HG02870 (cell line): ENCODE measurements at regions not wholly inside any gene's neighbourhood (a gene's known extent, or its start where the extent isn't known, plus 50 kb on each side); places are given as distances from the start of the nearest gene placed in this dataset.
"Not testable (repeated sequence)": the region's sequence is repeated elsewhere in the genome, so short reads cannot be mapped to it uniquely, and the experiment has no call there.

Source experiments
- ATAC-seq: cut with Tn5 transposase; IDR thresholded peaks from one replicate; pipeline ENCODE4 v1.9.1; 2021; ENCODE audit warnings: mild to moderate bottlenecking, moderate library complexity; ENCODE audit not compliant: unreplicated experiment

GRCh38 chr13:44146138-44146537 lies 227.5 kb upstream of the SERP2 start:
- ATAC-seq = no peak

- no peak for ATAC-seq
Observed at GRCh38 chr13:44147233-44147632, 226.4 kb upstream of the SERP2 start.

GRCh38 chr13:44147648-44148047 lies 226.0 kb upstream of the SERP2 start:
- no peak for ATAC-seq

- ATAC-seq = no peak
Observed at GRCh38 chr13:44148159-44148914, 225.3 kb upstream of the SERP2 start.

GRCh38 chr13:44149231-44149630 lies 224.4 kb upstream of the SERP2 start:
- not testable (repeated sequence) for ATAC-seq

- ATAC-seq = no peak
Observed at GRCh38 chr13:44149821-44150220, 223.8 kb upstream of the SERP2 start.

- no peak for ATAC-seq
Observed at GRCh38 chr13:44151474-44151873, 222.2 kb upstream of the SERP2 start.

- ATAC-seq = no peak
Observed at GRCh38 chr13:44153496-44153895, 220.1 kb upstream of the SERP2 start.

- ATAC-seq = no peak
Observed at GRCh38 chr13:44155422-44156293, 218.0 kb upstream of the SERP2 start.

GRCh38 chr13:44156294-44156658 lies 217.3 kb upstream of the SERP2 start:
- no peak for ATAC-seq

GRCh38 chr13:44157606-44158005 lies 216.0 kb upstream of the SERP2 start:
- no peak for ATAC-seq

GRCh38 chr13:44158098-44158521 lies 215.5 kb upstream of the SERP2 start:
- ATAC-seq = no peak

- no peak for ATAC-seq
Observed at GRCh38 chr13:44158881-44159632, 214.6 kb upstream of the SERP2 start.

GRCh38 chr13:44159633-44160279 lies 213.9 kb upstream of the SERP2 start:
- ATAC-seq = no peak

- ATAC-seq = no peak
Observed at GRCh38 chr13:44160591-44161191, 212.9 kb upstream of the SERP2 start.

GRCh38 chr13:44163108-44163507 lies 210.5 kb upstream of the SERP2 start:
- ATAC-seq = no peak

GRCh38 chr13:44165221-44165888 lies 208.3 kb upstream of the SERP2 start:
- ATAC-seq = no peak

- ATAC-seq = no peak
Observed at GRCh38 chr13:44165889-44166496, 207.6 kb upstream of the SERP2 start.
